Fibroblast of lung (primary cell): ENCODE measurements at regions not wholly inside any gene's neighbourhood (a gene's known extent, or its start where the extent isn't known, plus 50 kb on each side); places are given as distances from the start of the nearest gene placed in this dataset.

Experiments
- CTCF ChIP-seq, 2 donors: IDR thresholded peaks in 1 of 2; conservative IDR thresholded peaks in 1 of 2; 1 replicate in 1 of 2; 2 replicates in 1 of 2; pipeline ENCODE4 v1.5.1; 2011 to 2012; ENCODE audit warnings: low read length in 2 of 2, control low read depth in 1 of 2, inconsistent platforms in 1 of 2, low read depth in 1 of 2, mild to moderate bottlenecking in 1 of 2
- EZH2 ChIP-seq: IDR thresholded peaks from 2 replicates; pipeline ENCODE4 v1.5.1; 2012; ENCODE audit warnings: low read length, control low read depth, mild to moderate bottlenecking; ENCODE audit errors: missing control alignments

GRCh38 chr3:72133329-72134011 is 348.5 kb upstream of the PROK2 start:
- TF ChIP-seq CTCF (conservative IDR thresholded peaks at IDR 0.05 in 1 of 2, IDR thresholded peaks at IDR 0.05 in 1 of 2; ENCODE audit: low read depth in 1 of 2, low read length in 2 of 2) (no peak), EZH2 (no peak)
